SK-N-SH (cell line): ENCODE measurements at regions not wholly inside any gene's neighbourhood (a gene's known extent, or its start where the extent isn't known, plus 50 kb on each side); places are given as distances from the start of the nearest gene placed in this dataset.

Experiments
- CTCF ChIA-PET: fragments of 300-600, 350-600 bp; formaldehyde crosslinking; extraction: SDS; loops from one replicate; lab custom pipeline; 2021; lab: Yijun Ruan, JAX
- POLR2A ChIA-PET: fragments of 350-600 bp; sonication (Branson Sonifier 250); formaldehyde crosslinking; extraction: SDS; loops from one replicate; lab custom pipeline; 2020; ENCODE audit warnings: antibody characterized with exemption, inconsistent platforms; lab: Yijun Ruan, JAX
- DNase-seq: peaks from one replicate; pipeline ENCODE4 v3.0.0; 2012
- H2AFZ ChIP-seq: fragments of 200-600 bp; sonication (generic); 2 replicates; pipeline ENCODE4 v1.8.1; 2016; ENCODE audit warnings: antibody characterized with exemption, mild to moderate bottlenecking, low read depth
- H3F3A ChIP-seq: fragments of 200-600 bp; sonication (generic); replicated peaks from 2 replicates; pipeline ENCODE3; 2016; ENCODE audit warnings: antibody characterized with exemption, mild to moderate bottlenecking; ENCODE audit not compliant: insufficient read depth
- H3K27ac ChIP-seq, 2 experiments: fragments of 200-500 bp in 1 of 2; fragments of 200-600 bp in 1 of 2; sonication (Bioruptor generic) in 1 of 2; sonication (generic), shearing (Covaris generic) in 1 of 2; 2 replicates each; pipeline versions ENCODE4 v1.5.1 to v1.6.1; 2014 to 2016; ENCODE audit warnings: low read depth in 2 of 2, inconsistent platforms in 1 of 2, low read length in 1 of 2, mild to moderate bottlenecking in 1 of 2, mixed read lengths in 1 of 2
- H3K27me3 ChIP-seq: fragments of 200-600 bp; sonication (generic), shearing (Covaris generic); 2 replicates; pipeline ENCODE4 v1.6.1; 2016; ENCODE audit warnings: mixed run types; ENCODE audit not compliant: insufficient read depth
- H3K36me3 ChIP-seq, 2 experiments: fragments of 200-500 bp in 1 of 2; fragments of 200-600 bp in 1 of 2; sonication (Bioruptor generic) in 1 of 2; sonication (generic) in 1 of 2; replicated peaks in 1 of 2; 2 replicates each; pipeline versions ENCODE3 to v1.5.1; 2014 to 2016; ENCODE audit warnings: low read length in 1 of 2, mild to moderate bottlenecking in 1 of 2; ENCODE audit not compliant: insufficient read depth in 2 of 2, control insufficient read depth in 1 of 2
- H3K4me1 ChIP-seq, 2 experiments: fragments of 200-500 bp in 1 of 2; fragments of 200-600 bp in 1 of 2; sonication (Bioruptor generic) in 1 of 2; sonication (generic), shearing (Covaris generic) in 1 of 2; 2 replicates each; pipeline versions ENCODE4 v1.5.1 to v1.6.1; 2014 to 2016; ENCODE audit warnings: low read depth in 1 of 2, low read length in 1 of 2, mixed run types in 1 of 2; ENCODE audit not compliant: insufficient read depth in 2 of 2, control insufficient read depth in 1 of 2
- H3K4me2 ChIP-seq: fragments of 200-600 bp; sonication (generic), shearing (Covaris generic); 2 replicates; pipeline ENCODE4 v1.6.1; 2017; ENCODE audit warnings: mixed run types
- H3K4me3 ChIP-seq, 2 experiments: fragments of 200-500 bp in 1 of 2; fragments of 200-600 bp in 1 of 2; sonication (Bioruptor generic) in 1 of 2; sonication (generic), shearing (Covaris generic) in 1 of 2; 2 replicates each; pipeline versions ENCODE4 v1.5.1 to v1.8.1; 2014 to 2016; ENCODE audit warnings: low read depth in 2 of 2, inconsistent platforms in 1 of 2, low read length in 1 of 2, mild to moderate bottlenecking in 1 of 2, mixed read lengths in 1 of 2, moderate library complexity in 1 of 2
- H3K79me2 ChIP-seq: fragments of 200-600 bp; sonication (generic); 2 replicates; pipeline ENCODE4 v1.8.1; 2017; ENCODE audit warnings: mild to moderate bottlenecking; ENCODE audit not compliant: insufficient read depth
- H3K9ac ChIP-seq: fragments of 200-600 bp; sonication (generic); 2 replicates; pipeline ENCODE4 v1.6.1; 2017; ENCODE audit warnings: mixed run types
- H3K9me2 ChIP-seq: fragments of 200-600 bp; sonication (generic); 2 replicates; pipeline ENCODE4 v1.6.1; 2017; ENCODE audit warnings: mixed run types
- H3K9me3 ChIP-seq: fragments of 200-600 bp; sonication (generic); 2 replicates; pipeline ENCODE4 v1.6.1; 2017; ENCODE audit warnings: mixed run types, mild to moderate bottlenecking, moderate library complexity
- H4K20me1 ChIP-seq: fragments of 200-600 bp; sonication (generic); 2 replicates; pipeline ENCODE4 v1.6.1; 2017; ENCODE audit warnings: mild to moderate bottlenecking, mixed run types; ENCODE audit not compliant: insufficient read depth
- CHD2 ChIP-seq: fragments of 150-350 bp; IDR thresholded peaks from 2 replicates; pipeline ENCODE4 v1.6.1; 2018; ENCODE audit warnings: low read length; ENCODE audit not compliant: partially characterized antibody
- ELF1 ChIP-seq: IDR thresholded peaks from 2 replicates; pipeline ENCODE4 v1.4.0; 2012
- EP300 ChIP-seq, 2 experiments: IDR thresholded peaks; 2 replicates each; pipeline versions ENCODE4 v1.4.0 to v1.6.1; 2012; ENCODE audit warnings: borderline replicate concordance in 1 of 2, low read depth in 1 of 2, low read length in 1 of 2
- GABPA ChIP-seq: IDR thresholded peaks from 2 replicates; pipeline ENCODE4 v1.4.0; 2012; ENCODE audit warnings: low read depth, mild to moderate bottlenecking
- GATA2 ChIP-seq: sonication (generic); formaldehyde crosslinking; IDR thresholded peaks from 2 replicates; pipeline ENCODE4 v1.5.0; 2020; ENCODE audit warnings: mild to moderate bottlenecking, missing genetic modification reagents
- IRF3 ChIP-seq: fragments of 150-350 bp; IDR thresholded peaks from 2 replicates; pipeline ENCODE4 v1.6.1; 2016; ENCODE audit warnings: mild to moderate bottlenecking, low read depth, low read length
- JUND ChIP-seq: IDR thresholded peaks from 2 replicates; pipeline ENCODE4 v1.4.0; 2012
- MAX ChIP-seq: IDR thresholded peaks from 2 replicates; pipeline ENCODE4 v1.4.0; 2012; ENCODE audit warnings: low read depth
- MXI1 ChIP-seq: IDR thresholded peaks from 2 replicates; pipeline ENCODE4 v1.6.1; 2012; ENCODE audit warnings: mild to moderate bottlenecking, low read depth, low read length, improper control_type of control experiment
- NFIC ChIP-seq: IDR thresholded peaks from 2 replicates; pipeline ENCODE4 v1.4.0; 2012; ENCODE audit warnings: borderline replicate concordance
- POLR2AphosphoS5 ChIP-seq: IDR thresholded peaks from 2 replicates; pipeline ENCODE4 v1.6.1; 2012; ENCODE audit warnings: low read depth, low read length
- RCOR1 ChIP-seq: fragments of 150-350 bp; IDR thresholded peaks from 2 replicates; pipeline ENCODE4 v1.6.1; 2017; ENCODE audit warnings: antibody characterized with exemption, low read length
- RFX5 ChIP-seq: IDR thresholded peaks from 2 replicates; pipeline ENCODE4 v1.6.1; 2012; ENCODE audit warnings: mild to moderate bottlenecking, improper control_type of control experiment, low read length
- TAF1 ChIP-seq: IDR thresholded peaks from 2 replicates; pipeline ENCODE4 v1.6.1; 2012; ENCODE audit warnings: low read depth, mild to moderate bottlenecking, low read length, moderate library complexity, borderline replicate concordance
- TEAD4 ChIP-seq: IDR thresholded peaks from 2 replicates; pipeline ENCODE4 v1.4.0; 2012; ENCODE audit warnings: mild to moderate bottlenecking, borderline replicate concordance; ENCODE audit not compliant: insufficient read depth
- USF2 ChIP-seq: fragments of 150-350 bp; IDR thresholded peaks from 2 replicates; pipeline ENCODE4 v1.6.1; 2017; ENCODE audit warnings: antibody characterized with exemption, low read length, low read depth, borderline replicate concordance
- YY1 ChIP-seq: IDR thresholded peaks from 2 replicates; pipeline ENCODE4 v1.4.0; 2012; ENCODE audit warnings: low read depth, mild to moderate bottlenecking
- WGBS: methylation state at CpG from one replicate; pipeline ENCODE4 v1.1.6; 2017; ENCODE audit warnings: low lambda C conversion rate; 5-methylcytosine and 5-hydroxymethylcytosine counted together
- TF ChIP-seq, protein P1 (sequence below): IDR thresholded peaks from 2 replicates; pipeline ENCODE4; 2012

DNA sequence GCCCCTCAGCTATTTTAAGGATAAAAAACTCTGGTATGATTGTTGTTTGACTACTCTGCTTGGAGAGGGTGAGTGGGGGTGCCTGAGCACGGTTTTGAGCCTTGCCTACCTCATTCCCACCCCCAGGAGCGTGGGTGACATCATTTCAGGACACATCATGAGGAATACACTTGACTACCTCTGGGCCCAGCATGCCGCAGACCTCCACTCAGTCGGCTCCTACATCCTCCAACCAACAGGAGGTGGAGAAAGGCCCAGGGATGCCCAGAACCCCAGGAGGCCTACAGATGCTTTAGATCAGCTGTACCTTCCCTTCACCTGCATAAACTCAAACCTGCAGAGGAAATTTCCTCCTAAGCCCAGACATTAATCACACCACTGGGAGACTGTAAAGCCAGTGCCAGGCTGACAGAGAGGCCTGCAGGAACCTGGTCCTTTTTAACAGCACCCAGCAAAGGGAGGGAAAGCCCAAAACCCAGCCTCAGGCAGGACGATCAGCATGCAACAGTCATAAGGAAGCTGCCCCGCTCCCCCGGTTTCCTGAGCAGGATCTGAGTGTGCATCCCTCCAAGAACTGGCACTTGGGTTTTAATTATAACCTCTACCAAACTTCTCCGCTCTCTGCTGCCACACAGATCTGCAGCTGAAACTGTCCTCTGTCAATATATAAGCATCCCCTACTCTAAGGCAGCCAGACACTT, 61.7 kb upstream of the ZNRF2 start:
- peaks cover 9 to 18% of the 10 kb centered on the region in 2 experiments; a peak in 2 of 4 replicates for H3K4me1 ChIP-seq
- H3K9me3 ChIP-seq: peaks cover 12% of the 10 kb centered on the region; the same call in 1 of the 2 replicates
- H3K36me3 ChIP-seq: no peaks in the 10 kb centered on the region
- H2AFZ ChIP-seq: no peak overlapping the region
- H3K4me3 ChIP-seq: no peak overlapping the region
- POLR2A ChIA-PET: no interaction called here
- 63% methylated on average over 6 of the region's 8 CpGs for WGBS
- H3K4me2 ChIP-seq: no peak overlapping the region
- TF ChIP-seq GABPA: no peak
- no peak for TF ChIP-seq GATA2
- TF ChIP-seq YY1: no peak
- TF ChIP-seq EP300 (IDR thresholded peaks at IDR 0.05; ENCODE audit: borderline replicate concordance in 1 of 2, low read depth in 1 of 2, low read length in 1 of 2): no peak
- TF ChIP-seq RCOR1: no peak
- no peak for TF ChIP-seq TAF1
- TF ChIP-seq CHD2: no peak
- TF ChIP-seq USF2: no peak
- TF ChIP-seq JUND: no peak
- no peak for TF ChIP-seq MAX
- TF ChIP-seq RFX5: no peak
- no peak for TF ChIP-seq NFIC
- TF ChIP-seq, protein P1, sequence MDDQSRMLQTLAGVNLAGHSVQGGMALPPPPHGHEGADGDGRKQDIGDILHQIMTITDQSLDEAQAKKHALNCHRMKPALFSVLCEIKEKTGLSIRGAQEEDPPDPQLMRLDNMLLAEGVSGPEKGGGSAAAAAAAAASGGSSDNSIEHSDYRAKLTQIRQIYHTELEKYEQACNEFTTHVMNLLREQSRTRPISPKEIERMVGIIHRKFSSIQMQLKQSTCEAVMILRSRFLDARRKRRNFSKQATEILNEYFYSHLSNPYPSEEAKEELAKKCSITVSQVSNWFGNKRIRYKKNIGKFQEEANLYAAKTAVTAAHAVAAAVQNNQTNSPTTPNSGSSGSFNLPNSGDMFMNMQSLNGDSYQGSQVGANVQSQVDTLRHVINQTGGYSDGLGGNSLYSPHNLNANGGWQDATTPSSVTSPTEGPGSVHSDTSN: no peak
- TF ChIP-seq TEAD4: no peak
- TF ChIP-seq ELF1: no peak
- no peak for TF ChIP-seq IRF3
- TF ChIP-seq MXI1: no peak
- no peak for TF ChIP-seq POLR2AphosphoS5
- no peak for DNase-seq
- H3K27ac ChIP-seq: no peak overlapping the region
- peaks cover 8% of the 10 kb centered on the region for H3F3A ChIP-seq
- H3K9me2 ChIP-seq: 0 out of 2 replicates have a peak, but pooled peaks cover 1% of the 10 kb centered on the region
- CTCF ChIA-PET: interaction anchor here (0.7 kb wide), 1 partner anchor 9 kb away, joined by 3 read pairs; no protein-coding TSS in a partner anchor
- H4K20me1 ChIP-seq: no peaks in the 10 kb centered on the region
- H3K9ac ChIP-seq: no peak overlapping the region
- no peaks in the 10 kb centered on the region for H3K79me2 ChIP-seq
- H3K27me3 ChIP-seq: no peaks in the 10 kb centered on the region
